Small intestine (tissue), 7 donors: ENCODE measurements at regions not wholly inside any gene's neighbourhood (a gene's known extent, or its start where the extent isn't known, plus 50 kb on each side); places are given as distances from the start of the nearest gene placed in this dataset.

Source experiments
- DNase-seq, 2 donors: peaks; one replicate each; pipeline versions ENCODE4 v3.0.0 to v3.0.0-alpha.2; 2013
- FAIRE-seq: peaks from 2 replicates; lab custom pipeline; 2012; peaks lifted over from hg19 to GRCh38; lab: Jason Lieb, UNC
- H3K27ac ChIP-seq, 3 donors: one replicate each; pipeline ENCODE4 v1.5.1; 2013; ENCODE audit warnings: low read length in 2 of 3, mild to moderate bottlenecking in 2 of 3, control low read depth in 1 of 3, inconsistent platforms in 1 of 3, low read depth in 1 of 3, moderate library complexity in 1 of 3
- H3K27me3 ChIP-seq, 3 donors: one replicate each; pipeline ENCODE4 v1.6.1; 2013; ENCODE audit warnings: low read length in 3 of 3, inconsistent platforms in 1 of 3; ENCODE audit not compliant: control insufficient read depth in 3 of 3, insufficient read depth in 3 of 3
- H3K36me3 ChIP-seq, 3 donors: one replicate each; pipeline ENCODE4 v1.6.1; 2013; ENCODE audit warnings: low read length in 3 of 3, inconsistent platforms in 1 of 3, low read depth in 1 of 3, mild to moderate bottlenecking in 1 of 3, moderate library complexity in 1 of 3; ENCODE audit not compliant: control insufficient read depth in 3 of 3, insufficient read depth in 2 of 3
- H3K4me1 ChIP-seq, 3 donors: one replicate each; pipeline ENCODE4 v1.6.1; 2013; ENCODE audit warnings: low read length in 2 of 3, inconsistent platforms in 1 of 3, low read depth in 1 of 3, mild to moderate bottlenecking in 1 of 3, moderate library complexity in 1 of 3; ENCODE audit not compliant: control insufficient read depth in 3 of 3, insufficient read depth in 2 of 3
- H3K4me3 ChIP-seq, 3 donors: one replicate each; pipeline ENCODE4 v1.5.1; 2013; ENCODE audit warnings: low read length in 3 of 3, control low read depth in 1 of 3, inconsistent platforms in 1 of 3, low read depth in 1 of 3, mild to moderate bottlenecking in 1 of 3, moderate library complexity in 1 of 3
- H3K9me3 ChIP-seq, 2 donors: one replicate each; pipeline ENCODE4 v1.6.1; 2013; ENCODE audit warnings: low read depth in 1 of 2, low read length in 1 of 2; ENCODE audit not compliant: control insufficient read depth in 2 of 2, insufficient read depth in 1 of 2
- WGBS, 3 donors: extraction: QIAGEN DNeasy Blood & Tissue Kit; methylation state at CpG; one replicate each; pipeline ENCODE4 v1.1.7; 2013; 5-methylcytosine and 5-hydroxymethylcytosine counted together
- donor health status: healthy with polysubstance abuse.
- donor health status: control.
- donor health status: control.
- donor health status: Bipolar disorder and iron deficiency.
- donor health status: healthy.

- DNase-seq = no peak
- no peak overlapping the region for H3K4me3 ChIP-seq
- peaks cover 0 to 3% (median 0%) of the 10 kb centered on the region in 3 donors for H3K27me3 ChIP-seq
- WGBS, 3 donors = 71 to 76% (median 72%) methylated on average over 4 of the region's 4 CpGs
- H3K4me1 ChIP-seq = no peaks in the 10 kb centered on the region
- no peak for FAIRE-seq
- no peaks in the 10 kb centered on the region for H3K9me3 ChIP-seq
- H3K36me3 ChIP-seq = no peaks in the 10 kb centered on the region
- H3K27ac ChIP-seq = no peak overlapping the region
Measured at GRCh38 chr9:16071400-16071799, 518.6 kb downstream of the CCDC171 start.

DNA sequence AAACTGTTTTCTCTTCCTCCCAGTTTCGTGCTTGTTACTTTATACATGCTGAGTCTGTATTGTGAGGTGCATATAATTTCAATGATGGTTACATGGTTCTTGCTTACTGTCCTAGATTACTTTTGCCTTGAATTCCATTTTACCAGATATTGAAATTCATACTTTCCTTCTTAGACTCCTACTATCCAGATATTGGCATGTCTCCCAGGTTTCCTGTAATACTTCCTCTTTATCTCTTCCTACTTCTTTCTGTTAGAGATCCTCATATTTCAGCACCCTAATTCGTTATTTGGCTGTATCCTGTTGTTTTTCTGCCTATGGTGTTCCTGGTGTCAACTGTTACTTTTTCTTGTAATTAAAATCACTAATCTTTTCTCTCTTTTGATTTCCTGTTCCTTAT is 522.1 kb downstream of the CCDC171 start:
- Histone ChIP-seq H3K4me1 (no peaks in the 10 kb centered on the region), H3K9me3 (no peaks in the 10 kb centered on the region), H3K36me3 (no peaks in the 10 kb centered on the region), H3K27me3 (peaks cover 0 to 3% (median 2%) of the 10 kb centered on the region in 3 donors), H3K4me3 (no peak overlapping the region), H3K27ac (no peak overlapping the region)
- DNase-seq (no peak), FAIRE-seq (no peak)
- WGBS, 3 donors = 28 to 49% (median 43%) methylated on average over 2 of the region's 2 CpGs

GRCh38 chr9:16075696-16076095 is 522.9 kb downstream of the CCDC171 start:
- 45 to 85% (median 59%) methylated on average over 1 of the region's 1 CpG for WGBS, 3 donors
- H3K36me3 ChIP-seq = no peaks in the 10 kb centered on the region
- H3K4me3 ChIP-seq = no peak overlapping the region
- peaks cover 0 to 3% (median 2%) of the 10 kb centered on the region in 3 donors for H3K27me3 ChIP-seq
- no peak for DNase-seq
- no peak overlapping the region for H3K27ac ChIP-seq
- no peak for FAIRE-seq
- H3K9me3 ChIP-seq = no peaks in the 10 kb centered on the region
- H3K4me1 ChIP-seq = no peaks in the 10 kb centered on the region

DNA sequence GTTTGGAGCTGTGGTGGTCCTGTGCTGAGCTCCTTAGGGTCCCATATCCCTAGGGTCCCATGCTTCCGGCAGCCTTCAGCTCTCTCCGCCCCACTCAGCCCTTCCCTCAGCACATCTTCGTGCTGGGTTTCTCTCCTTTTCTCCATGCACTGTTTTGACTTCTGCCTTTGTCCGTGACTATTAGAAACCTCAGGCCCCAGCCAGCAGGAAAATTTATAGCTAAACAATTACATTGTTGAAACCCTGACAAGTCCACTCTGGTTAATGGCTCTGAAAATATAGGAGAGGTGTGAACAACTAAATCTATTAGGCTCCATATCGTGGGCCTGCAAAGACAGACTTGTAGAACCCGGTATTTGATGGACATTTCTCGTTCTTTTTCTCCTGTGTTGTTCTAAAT is 523.7 kb downstream of the CCDC171 start:
- DNase-seq (no peak), FAIRE-seq (no peak)
- Histone ChIP-seq H3K36me3 (no peaks in the 10 kb centered on the region), H3K4me1 (no peaks in the 10 kb centered on the region), H3K27ac (no peak overlapping the region), H3K9me3 (no peaks in the 10 kb centered on the region), H3K27me3 (peaks cover 0 to 2% (median 0%) of the 10 kb centered on the region in 3 donors), H3K4me3 (no peak overlapping the region)
- WGBS, 3 donors = 83 to 89% (median 88%) methylated on average over 7 of the region's 7 CpGs

GRCh38 chr9:16082796-16083195 is 530.0 kb downstream of the CCDC171 start:
- Histone ChIP-seq H3K27ac (no peak overlapping the region), H3K4me1 (no peaks in the 10 kb centered on the region), H3K4me3 (no peak overlapping the region), H3K27me3 (no peaks in the 10 kb centered on the region), H3K36me3 (no peaks in the 10 kb centered on the region), H3K9me3 (no peaks in the 10 kb centered on the region)
- 80 to 90% (median 85%) methylated on average over 1 of the region's 1 CpG for WGBS, 3 donors
- DNase-seq = no peak
- FAIRE-seq = no peak

- Histone ChIP-seq H3K9me3 (no peaks in the 10 kb centered on the region), H3K4me1 (no peaks in the 10 kb centered on the region)
- no peak for FAIRE-seq
Measured at GRCh38 chr9:16085167-16085726, 532.4 kb downstream of the CCDC171 start.

GRCh38 chr9:16090907-16091629 is 538.2 kb downstream of the CCDC171 start:
- Histone ChIP-seq H3K27ac (no peak overlapping the region), H3K9me3 (no peaks in the 10 kb centered on the region), H3K4me3 (no peak overlapping the region), H3K36me3 (no peaks in the 10 kb centered on the region), H3K27me3 (no peaks in the 10 kb centered on the region), H3K4me1 (no peaks in the 10 kb centered on the region)
- DNase-seq = no peak
- FAIRE-seq = no peak
- 79 to 89% (median 84%) methylated on average over 3 of the region's 3 CpGs for WGBS, 3 donors

More at GRCh38 chr9:16085167-16085726, 532.4 kb downstream of the CCDC171 start:
- 63 to 83% (median 81%) methylated on average over 5 of the region's 5 CpGs for WGBS, 3 donors
- Histone ChIP-seq H3K4me3 (no peak overlapping the region), H3K27me3 (no peaks in the 10 kb centered on the region), H3K27ac (no peak overlapping the region), H3K36me3 (no peaks in the 10 kb centered on the region)
- no peak for DNase-seq

GRCh38 chr9:16092142-16093091 is 539.6 kb downstream of the CCDC171 start:
- no peak overlapping the region for H3K27ac ChIP-seq
- 65 to 69% (median 69%) methylated on average over 12 of the region's 12 CpGs for WGBS, 3 donors
- no peak for FAIRE-seq

More at GRCh38 chr9:16092142-16093091, 539.6 kb downstream of the CCDC171 start:
- no peaks in the 10 kb centered on the region for H3K27me3 ChIP-seq
- peak in 1 of 2 donors; percentile 16 for DNase-seq
- H3K9me3 ChIP-seq = no peaks in the 10 kb centered on the region
- no peaks in the 10 kb centered on the region for H3K36me3 ChIP-seq
- no peak overlapping the region for H3K4me3 ChIP-seq
- no peaks in the 10 kb centered on the region for H3K4me1 ChIP-seq
